HepG2 (cell line): ENCODE measurements at regions not wholly inside any gene's neighbourhood (a gene's known extent, or its start where the extent isn't known, plus 50 kb on each side); places are given as distances from the start of the nearest gene placed in this dataset.
"Not testable (repeated sequence)": the region's sequence is repeated elsewhere in the genome, so short reads cannot be mapped to it uniquely, and the experiment has no call there.

Experiments
- ATAC-seq: fragments of 200-7000 bp; cut with Tn5 transposase; 3 replicates; pipeline ENCODE4 v1.9.1; 2020; ENCODE audit warnings: mild to moderate bottlenecking, moderate library complexity
- BruUV-seq: library from RNA; stranded (reverse); fragments of 400-500 nt; replicated peaks from 2 replicates; lab custom pipeline; 2021; lab: Mats Ljungman, UMichigan
- CTCF ChIA-PET: fragments of 300-600 bp; formaldehyde crosslinking; extraction: SDS; loops from one replicate; lab custom pipeline; 2021; ENCODE audit warnings: low total read pairs, inconsistent platforms, low intra/inter-chr PET ratio; lab: Yijun Ruan, JAX
- POLR2A ChIA-PET: fragments of 350-600 bp; sonication (Branson Sonifier 250); formaldehyde crosslinking; loops from one replicate; lab custom pipeline; 2020; ENCODE audit warnings: antibody characterized with exemption, inconsistent platforms; lab: Yijun Ruan, JAX
- DNase-seq: peaks from one replicate; pipeline ENCODE4 v3.0.0-alpha.2; 2015; ENCODE audit warnings: low spot score
- FAIRE-seq: peaks from 3 replicates; lab custom pipeline; 2011; peaks lifted over from hg19 to GRCh38; lab: Jason Lieb, UNC
- H2AFZ ChIP-seq: one replicate; pipeline ENCODE4 v1.6.1; 2011; ENCODE audit warnings: low read length, inconsistent platforms
- H3K27ac ChIP-seq: fragments of 300-600 bp; 3 replicates; pipeline ENCODE4 v1.8.0; 2011; ENCODE audit warnings: mixed run types, mild to moderate bottlenecking, mixed read lengths, low read length, inconsistent platforms; ENCODE audit not compliant: insufficient read depth; ENCODE audit errors: extremely low read length
- H3K27me3 ChIP-seq, 2 experiments: fragments of 200-600 bp in 1 of 2; 2 replicates in 1 of 2; 3 replicates in 1 of 2; pipeline versions ENCODE4 v1.6.0 to v1.8.0; 2011; ENCODE audit warnings: low read length in 2 of 2, mild to moderate bottlenecking in 2 of 2, moderate library complexity in 2 of 2, inconsistent platforms in 1 of 2; ENCODE audit not compliant: insufficient read depth in 2 of 2, control insufficient read depth in 1 of 2
- H3K36me3 ChIP-seq, 2 experiments: fragments of 200-600 bp in 1 of 2; replicated peaks in 1 of 2; 2 replicates in 1 of 2; 3 replicates in 1 of 2; pipeline versions ENCODE4 v1.5.1 to v1.8.0; 2011; ENCODE audit warnings: low read length in 2 of 2, inconsistent platforms in 1 of 2; ENCODE audit not compliant: insufficient read depth in 2 of 2, control insufficient read depth in 1 of 2
- H3K4me1 ChIP-seq: 2 replicates; pipeline ENCODE4 v1.5.1; 2012; ENCODE audit warnings: low read length, inconsistent platforms; ENCODE audit not compliant: insufficient read depth
- H3K4me2 ChIP-seq: 2 replicates; pipeline ENCODE4 v1.6.0; 2011; ENCODE audit warnings: low read depth, low read length, inconsistent platforms
- H3K4me3 ChIP-seq, 3 experiments: fragments of 200-600 bp in 1 of 3; sonication (generic), shearing (Covaris generic) in 1 of 3; replicated peaks in 1 of 3; 2 replicates each; pipeline ENCODE4 v1.5.1; 2011 to 2016; ENCODE audit warnings: low read length in 3 of 3, inconsistent platforms in 2 of 3, low read depth in 2 of 3, mild to moderate bottlenecking in 2 of 3, control low read depth in 1 of 3, mixed read lengths in 1 of 3; ENCODE audit not compliant: insufficient read depth in 1 of 3
- H3K79me2 ChIP-seq: one replicate; pipeline ENCODE4 v1.6.1; 2011; ENCODE audit warnings: low read length, inconsistent platforms; ENCODE audit not compliant: insufficient read depth
- H3K9ac ChIP-seq: 2 replicates; pipeline ENCODE4 v1.6.0; 2011; ENCODE audit warnings: mild to moderate bottlenecking, low read depth, low read length, inconsistent platforms; ENCODE audit not compliant: insufficient read depth
- H3K9me3 ChIP-seq: 2 replicates; pipeline ENCODE4 v1.5.1; 2012; ENCODE audit warnings: mild to moderate bottlenecking, low read length
- H4K20me1 ChIP-seq: 2 replicates; pipeline ENCODE4 v1.6.0; 2011; ENCODE audit warnings: inconsistent platforms, mild to moderate bottlenecking, low read length, moderate library complexity; ENCODE audit not compliant: insufficient read depth
- FOXO4 ChIP-seq: sonication (generic); formaldehyde crosslinking; conservative IDR thresholded peaks from 2 replicates; pipeline ENCODE4 v1.8.1; 2023; ENCODE audit warnings: missing genetic modification reagents
- KAT2B ChIP-seq: fragments of 150-350 bp; IDR thresholded peaks from 2 replicates; pipeline ENCODE4 v1.6.1; 2014; ENCODE audit warnings: low read depth, low read length, borderline replicate concordance
- MAFF ChIP-seq: IDR thresholded peaks from 2 replicates; pipeline ENCODE4 v1.6.1; 2011; ENCODE audit warnings: low read depth, low read length, improper control_type of control experiment
- MAFK ChIP-seq, 2 experiments: IDR thresholded peaks in 1 of 2; conservative IDR thresholded peaks in 1 of 2; 2 replicates each; pipeline ENCODE4 v1.6.1; 2011; ENCODE audit warnings: improper control_type of control experiment in 2 of 2, low read length in 2 of 2
- RARG ChIP-seq: sonication (generic); formaldehyde crosslinking; IDR thresholded peaks from 2 replicates; pipeline ENCODE4 v1.4.0; 2020; ENCODE audit warnings: low read depth, mild to moderate bottlenecking, missing genetic modification reagents
- ZNF570 ChIP-seq: sonication (generic); formaldehyde crosslinking; IDR thresholded peaks from 2 replicates; pipeline ENCODE4 v1.4.0; 2020; ENCODE audit warnings: mild to moderate bottlenecking, missing genetic modification reagents, borderline replicate concordance
- WGBS: methylation state at CpG from one replicate; pipeline ENCODE4 v1.1.6; 2017; ENCODE audit warnings: low lambda C conversion rate; 5-methylcytosine and 5-hydroxymethylcytosine counted together
- in situ Hi-C: cut with HindIII; loops from 2 replicates; pipeline ENCODE4 v1.10.0; 2017; ENCODE audit warnings: low pct_unique_long_range_greater_than_20kb; ENCODE audit not compliant: extremely low pct_ligation_motif_present
- intact Hi-C: fragments of 100-400 bp; cut with micrococcal nuclease; formaldehyde crosslinking; loops from one replicate; pipeline ENCODE4 v1.10.0; 2022; ENCODE audit not compliant: unreplicated experiment

- TF ChIP-seq KAT2B (no peak), RARG (CRISPR knock-in tag) (no peak)
- TF ChIP-seq, all 625 proteins: peak for 0
Measured at GRCh38 chr2:7694076-7694985, 777.1 kb downstream of the RNF144A start (continued).

- H3K9me3 ChIP-seq, POLR2A ChIA-PET, H3K36me3 ChIP-seq, BruUV-seq, H3K4me1 ChIP-seq, H3K4me3 ChIP-seq, H3K4me2 ChIP-seq, H4K20me1 ChIP-seq, H3K79me2 ChIP-seq, H3K27me3 ChIP-seq, in situ Hi-C loops, FAIRE-seq, ATAC-seq, intact Hi-C loops, CTCF ChIA-PET, H3K27ac ChIP-seq, DNase-seq, H2AFZ ChIP-seq, H3K9ac ChIP-seq: not testable (repeated sequence)
- 25% methylated on average over 6 of the region's 6 CpGs for WGBS
Measured at GRCh38 chr2:7696556-7696955, 779.3 kb downstream of the RNF144A start.

GRCh38 chr2:7697052-7697451 lies 779.8 kb downstream of the RNF144A start:
- no TSS peak for BruUV-seq
- Histone ChIP-seq H3K9me3 (no peaks in the 10 kb centered on the region), H3K79me2 (no peaks in the 10 kb centered on the region), H4K20me1 (no peaks in the 10 kb centered on the region), H3K27me3 (no peaks in the 10 kb centered on the region), H3K4me3 (no peak overlapping the region), H3K4me1 (no peaks in the 10 kb centered on the region), H3K9ac (no peak overlapping the region), H2AFZ (no peak overlapping the region), H3K27ac (no peak overlapping the region), H3K4me2 (no peak overlapping the region), H3K36me3 (no peaks in the 10 kb centered on the region)
- no peak for TF ChIP-seq ZNF570 (CRISPR knock-in tag)
- 0 out of 2 replicates have a peak, but pooled peaks have one; percentile 10 for TF ChIP-seq MAFF
- TF ChIP-seq FOXO4 (CRISPR knock-in tag): 0 out of 2 replicates have a peak, but pooled peaks have one; percentile 16
- TF ChIP-seq MAFK (conservative IDR thresholded peaks at IDR 0.05 in 1 of 2, IDR thresholded peaks at IDR 0.05 in 1 of 2; ENCODE audit: low read length in 2 of 2): peak; percentile 25 to 26; a peak in 2 of 4 replicates
- in situ Hi-C loops (no loop called here), intact Hi-C loops (no loop called here)
- ATAC-seq (peak; percentile 68; the same call in 2 of the 3 replicates), FAIRE-seq (no peak), DNase-seq (no peak)
- POLR2A ChIA-PET: no interaction called here
- 45% methylated on average over 9 of the region's 9 CpGs for WGBS
- CTCF ChIA-PET: no interaction called here
